PFSK-1 (cell line): ENCODE measurements at regions not wholly inside any gene's neighbourhood (a gene's known extent, or its start where the extent isn't known, plus 50 kb on each side); places are given as distances from the start of the nearest gene placed in this dataset.

Experiments
- FOXP2 ChIP-seq: optimal IDR thresholded peaks from 2 replicates; pipeline ENCODE3; 2011; ENCODE audit warnings: borderline replicate concordance, control low read depth, inconsistent platforms; ENCODE audit not compliant: insufficient read depth; ENCODE audit errors: extremely low read length, extremely low read depth
- POLR2AphosphoS5 ChIP-seq: IDR thresholded peaks from 2 replicates; pipeline ENCODE4 v1.6.1; 2012; ENCODE audit warnings: low read depth, mild to moderate bottlenecking, control low read depth, low read length, moderate library complexity

DNA sequence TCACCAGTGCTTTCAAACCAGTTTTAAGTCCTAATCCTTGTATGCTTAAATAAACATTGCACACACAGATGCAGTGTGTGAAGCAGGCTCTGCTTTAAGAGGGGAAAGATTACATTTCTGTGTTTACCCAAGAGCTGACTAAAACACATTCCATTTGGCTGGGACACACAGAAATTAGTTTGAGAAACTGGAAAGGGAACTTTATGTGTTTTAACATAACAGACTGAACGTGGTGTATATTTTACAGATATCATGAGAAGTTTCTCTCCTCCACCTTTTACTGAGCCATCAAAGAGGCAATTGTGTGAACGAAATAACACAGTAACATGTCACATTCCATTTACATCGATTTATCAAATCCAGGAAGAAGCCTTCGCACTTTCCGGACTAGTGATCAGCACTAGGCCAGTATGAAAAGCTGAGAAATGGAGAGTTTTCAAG is 121.8 kb downstream of the MAIP1 start:
- no peak for TF ChIP-seq FOXP2
- TF ChIP-seq POLR2AphosphoS5 = no peak
